Trophoblast cell (in vitro differentiated cells and primary cell): ENCODE measurements at regions not wholly inside any gene's neighbourhood (a gene's known extent, or its start where the extent isn't known, plus 50 kb on each side); places are given as distances from the start of the nearest gene placed in this dataset.

Experiments used
- DNase-seq, 2 donors: peaks; one replicate each; pipeline ENCODE4 v3.0.0-alpha.2; 2016
- H2AFZ ChIP-seq: 2 replicates; pipeline ENCODE4 v1.6.1; 2013; ENCODE audit warnings: low read length, moderate library complexity, mild to moderate bottlenecking; ENCODE audit not compliant: insufficient read depth, poor library complexity
- H2AK5ac ChIP-seq: 2 replicates; pipeline ENCODE4 v1.6.1; 2013; ENCODE audit warnings: mild to moderate bottlenecking, low read length
- H2BK120ac ChIP-seq: 2 replicates; pipeline ENCODE4 v1.6.1; 2013; ENCODE audit warnings: low read length, mild to moderate bottlenecking, moderate library complexity; ENCODE audit not compliant: insufficient read depth, poor library complexity
- H2BK12ac ChIP-seq: 2 replicates; pipeline ENCODE4 v1.6.1; 2013; ENCODE audit warnings: mild to moderate bottlenecking, low read length, moderate library complexity
- H2BK5ac ChIP-seq: 2 replicates; pipeline ENCODE4 v1.6.1; 2013; ENCODE audit warnings: low read length, low read depth, moderate library complexity, mild to moderate bottlenecking; ENCODE audit not compliant: poor library complexity
- H3K14ac ChIP-seq: 2 replicates; pipeline ENCODE4 v1.6.1; 2013; ENCODE audit warnings: mild to moderate bottlenecking, low read length
- H3K18ac ChIP-seq: 2 replicates; pipeline ENCODE4 v1.6.1; 2013; ENCODE audit warnings: mild to moderate bottlenecking, low read length
- H3K23ac ChIP-seq: 2 replicates; pipeline ENCODE4 v1.6.1; 2013; ENCODE audit warnings: low read length
- H3K27ac ChIP-seq: 2 replicates; pipeline ENCODE4 v1.5.1; 2013; ENCODE audit warnings: low read depth, mild to moderate bottlenecking, inconsistent platforms, low read length, moderate library complexity
- H3K27me3 ChIP-seq: 2 replicates; pipeline ENCODE4 v1.6.1; 2013; ENCODE audit warnings: inconsistent platforms, mild to moderate bottlenecking, low read length, moderate library complexity; ENCODE audit not compliant: insufficient read depth
- H3K36me3 ChIP-seq, 2 experiments: 1 replicate in 1 of 2; 2 replicates in 1 of 2; pipeline ENCODE4 v1.6.1; 2013; ENCODE audit warnings: low read length in 2 of 2, mild to moderate bottlenecking in 2 of 2, moderate library complexity in 1 of 2; ENCODE audit not compliant: insufficient read depth in 2 of 2, control insufficient read depth in 1 of 2
- H3K4ac ChIP-seq: 2 replicates; pipeline ENCODE4 v1.6.1; 2013; ENCODE audit warnings: low read depth, mild to moderate bottlenecking, low read length, moderate library complexity
- H3K4me1 ChIP-seq, 2 experiments: 1 replicate in 1 of 2; 2 replicates in 1 of 2; pipeline ENCODE4 v1.6.1; 2013; ENCODE audit warnings: low read length in 2 of 2, mild to moderate bottlenecking in 2 of 2, moderate library complexity in 1 of 2; ENCODE audit not compliant: insufficient read depth in 2 of 2, control insufficient read depth in 1 of 2
- H3K4me2 ChIP-seq: 2 replicates; pipeline ENCODE4 v1.6.1; 2013; ENCODE audit warnings: inconsistent platforms, mild to moderate bottlenecking, low read length, moderate library complexity
- H3K4me3 ChIP-seq: 2 replicates; pipeline ENCODE4 v1.5.1; 2013; ENCODE audit warnings: mild to moderate bottlenecking, low read depth, low read length, inconsistent platforms
- H3K79me1 ChIP-seq: one replicate; pipeline ENCODE4 v1.6.1; 2013; ENCODE audit warnings: low read length
- H3K79me2 ChIP-seq: 2 replicates; pipeline ENCODE4 v1.6.1; 2013; ENCODE audit warnings: low read length, mild to moderate bottlenecking; ENCODE audit not compliant: control insufficient read depth, insufficient read depth, poor library complexity
- H3K9ac ChIP-seq: 2 replicates; pipeline ENCODE4 v1.6.1; 2013; ENCODE audit warnings: mild to moderate bottlenecking, low read length
- H3K9me3 ChIP-seq: 2 replicates; pipeline ENCODE4 v1.6.1; 2013; ENCODE audit warnings: low read depth, mild to moderate bottlenecking, control low read depth, inconsistent platforms, low read length; ENCODE audit not compliant: insufficient read depth
- H4K12ac ChIP-seq: 2 replicates; pipeline ENCODE4 v1.6.1; 2013; ENCODE audit warnings: low read depth, mild to moderate bottlenecking, low read length, moderate library complexity
- H4K8ac ChIP-seq: 2 replicates; pipeline ENCODE4 v1.6.1; 2013; ENCODE audit warnings: low read depth, mild to moderate bottlenecking, low read length, moderate library complexity
- H4K91ac ChIP-seq: one replicate; pipeline ENCODE4 v1.6.1; 2013; ENCODE audit warnings: low read depth, mild to moderate bottlenecking, low read length, moderate library complexity
- WGBS: extraction: QIAGEN DNeasy Blood & Tissue Kit; methylation state at CpG from one replicate; pipeline ENCODE4 v1.1.7; 2013; ENCODE audit warnings: missing lambda C conversion rate; ENCODE audit not compliant: insufficient read length, insufficient coverage; ENCODE audit errors: extremely low coverage; 5-methylcytosine and 5-hydroxymethylcytosine counted together

GRCh38 chr3:16768014-16768413 is 116.7 kb upstream of the PLCL2 start:
- Histone ChIP-seq H2AK5ac (no peak overlapping the region), H3K27me3 (no peaks in the 10 kb centered on the region), H3K9ac (peak overlapping the region; percentile 3)

DNA sequence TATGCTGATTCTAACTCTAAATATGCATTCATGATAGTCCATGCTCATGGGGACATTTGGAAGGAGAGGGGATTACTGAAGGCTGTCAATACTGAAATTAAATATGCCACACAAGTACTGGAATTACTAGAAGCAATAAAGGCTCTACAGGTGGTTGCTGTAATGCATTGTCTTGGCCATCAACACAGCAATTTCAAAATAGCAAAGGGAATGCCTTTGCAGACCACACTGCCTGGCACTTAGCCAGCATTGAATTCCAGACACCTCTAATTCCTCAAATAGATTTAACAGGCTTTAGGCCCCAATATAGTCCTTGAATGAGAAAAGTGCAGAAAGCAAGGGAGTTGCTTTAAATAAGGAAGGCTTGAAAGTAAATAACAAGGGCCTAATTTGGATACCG is 115.8 kb upstream of the PLCL2 start:
- H3K79me2 ChIP-seq, result no peaks in the 10 kb centered on the region
- H2AFZ ChIP-seq, result no peak overlapping the region
- H2BK12ac ChIP-seq, result no peak overlapping the region
- H3K18ac ChIP-seq, result no peak overlapping the region
- H3K14ac ChIP-seq, result no peak overlapping the region
- WGBS, result no CpG with 5 or more reads among the region's 1 CpG
- no peaks in the 10 kb centered on the region for H3K4me1 ChIP-seq
- no peaks in the 10 kb centered on the region for H3K27me3 ChIP-seq
- H2BK5ac ChIP-seq, result no peak overlapping the region
- no peak overlapping the region for H2BK120ac ChIP-seq
- H3K79me1 ChIP-seq, result no peaks in the 10 kb centered on the region
- H3K9me3 ChIP-seq, result no peaks in the 10 kb centered on the region
- H4K12ac ChIP-seq, result no peak overlapping the region
- H3K23ac ChIP-seq, result peak overlapping the region; percentile 49
- no peak overlapping the region for H4K91ac ChIP-seq
- H3K27ac ChIP-seq, result no peak overlapping the region
- no peak overlapping the region for H3K4me3 ChIP-seq
- no peak for DNase-seq
- H2AK5ac ChIP-seq, result no peak overlapping the region
- H3K4me2 ChIP-seq, result no peak overlapping the region
- no peak overlapping the region for H4K8ac ChIP-seq
- no peak overlapping the region for H3K4ac ChIP-seq
- no peaks in the 10 kb centered on the region for H3K36me3 ChIP-seq
- no peak overlapping the region for H3K9ac ChIP-seq

More at GRCh38 chr3:16768014-16768413, 116.7 kb upstream of the PLCL2 start:
- H3K4me2 ChIP-seq, result no peak overlapping the region
- H4K8ac ChIP-seq, result no peak overlapping the region
- DNase-seq, result no peak
- no peak overlapping the region for H2AFZ ChIP-seq
- no CpG with 5 or more reads among the region's 1 CpG for WGBS
- H2BK5ac ChIP-seq, result no peak overlapping the region
- no peak overlapping the region for H2BK120ac ChIP-seq
- no peak overlapping the region for H3K27ac ChIP-seq
- no peak overlapping the region for H3K4ac ChIP-seq
- no peak overlapping the region for H3K23ac ChIP-seq
- H4K91ac ChIP-seq, result no peak overlapping the region
- no peak overlapping the region for H3K14ac ChIP-seq
- no peaks in the 10 kb centered on the region for H3K9me3 ChIP-seq
- no peaks in the 10 kb centered on the region for H3K79me1 ChIP-seq
- H3K36me3 ChIP-seq, result no peaks in the 10 kb centered on the region
- no peaks in the 10 kb centered on the region for H3K79me2 ChIP-seq
- H3K4me1 ChIP-seq, result no peaks in the 10 kb centered on the region
- no peak overlapping the region for H4K12ac ChIP-seq
- H2BK12ac ChIP-seq, result no peak overlapping the region
- H3K18ac ChIP-seq, result no peak overlapping the region
- H3K4me3 ChIP-seq, result no peak overlapping the region

- Histone ChIP-seq H2AK5ac (no peak overlapping the region), H3K36me3 (no peaks in the 10 kb centered on the region), H3K4me1 (no peaks in the 10 kb centered on the region), H3K4me2 (no peak overlapping the region), H3K4me3 (no peak overlapping the region), H3K9me3 (no peaks in the 10 kb centered on the region), H2BK5ac (no peak overlapping the region), H3K18ac (no peak overlapping the region), H3K79me2 (no peaks in the 10 kb centered on the region), H2AFZ (no peak overlapping the region), H4K8ac (no peak overlapping the region), H3K14ac (no peak overlapping the region), H2BK120ac (no peak overlapping the region), H2BK12ac (no peak overlapping the region), H4K91ac (no peak overlapping the region), H4K12ac (no peak overlapping the region), H3K79me1 (no peaks in the 10 kb centered on the region), H3K27ac (no peak overlapping the region), H3K4ac (no peak overlapping the region), H3K23ac (no peak overlapping the region), H3K27me3 (no peaks in the 10 kb centered on the region), H3K9ac (no peak overlapping the region)
- DNase-seq, result no peak
- no CpG with 5 or more reads among the region's 4 CpGs for WGBS
Observed at GRCh38 chr3:16769525-16769924, 115.2 kb upstream of the PLCL2 start.

- no peaks in the 10 kb centered on the region for H3K27me3 ChIP-seq
- DNase-seq, result peak in 1 of 2 donors; percentile 28
- no peak overlapping the region for H3K4me2 ChIP-seq
- no peaks in the 10 kb centered on the region for H3K36me3 ChIP-seq
- H2AK5ac ChIP-seq, result no peak overlapping the region
- H3K4ac ChIP-seq, result no peak overlapping the region
- H2BK120ac ChIP-seq, result no peak overlapping the region
- H3K9me3 ChIP-seq, result no peaks in the 10 kb centered on the region
- no peak overlapping the region for H3K27ac ChIP-seq
- no peak overlapping the region for H3K18ac ChIP-seq
- H2AFZ ChIP-seq, result no peak overlapping the region
- no peak overlapping the region for H4K91ac ChIP-seq
- no peaks in the 10 kb centered on the region for H3K79me1 ChIP-seq
- no peak overlapping the region for H2BK5ac ChIP-seq
- H4K8ac ChIP-seq, result no peak overlapping the region
- H2BK12ac ChIP-seq, result no peak overlapping the region
- no peak overlapping the region for H3K9ac ChIP-seq
- no peak overlapping the region for H4K12ac ChIP-seq
- no peak overlapping the region for H3K23ac ChIP-seq
- H3K4me1 ChIP-seq, result no peaks in the 10 kb centered on the region
- WGBS, result no CpG with 5 or more reads among the region's 5 CpGs
- H3K4me3 ChIP-seq, result no peak overlapping the region
- H3K14ac ChIP-seq, result no peak overlapping the region
- no peaks in the 10 kb centered on the region for H3K79me2 ChIP-seq
Observed at GRCh38 chr3:16770021-16770420, 114.7 kb upstream of the PLCL2 start.
